ENCODE measurements at regions not wholly inside any gene's neighbourhood (a gene's known extent, or its start where the extent isn't known, plus 50 kb on each side); places are given as distances from the start of the nearest gene placed in this dataset.
A peak's percentile ranks its signal among the peaks of the same experiment; 100 is the strongest.

DNA sequence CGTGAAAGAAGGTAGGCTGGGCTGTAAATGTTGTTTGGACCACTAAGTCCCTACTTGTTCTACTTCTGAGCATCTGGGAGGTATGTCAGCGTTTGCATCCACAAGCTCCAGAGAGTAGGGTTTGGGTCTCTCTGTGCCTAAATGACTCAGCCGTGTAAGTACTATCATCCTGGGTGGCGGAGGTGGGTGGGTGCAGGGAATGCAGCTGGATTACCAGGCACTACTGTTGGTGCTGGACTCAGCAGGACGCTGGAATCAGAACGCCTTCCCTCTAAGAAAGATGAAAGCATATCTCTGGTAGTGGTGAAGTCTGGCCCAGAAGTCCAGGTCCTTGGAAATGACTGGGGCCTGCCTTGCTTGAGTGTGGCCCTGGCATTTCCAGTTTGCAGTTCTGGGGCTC is 289.7 kb downstream of the PCNX1 start:
- Histone ChIP-seq H3K79me2 (ENCODE audit: low read depth) (no peaks in the 10 kb centered on the region), H3K27me3 (ENCODE audit: insufficient read depth, low read depth) (no peaks in the 10 kb centered on the region), H4K20me1 (ENCODE audit: insufficient read depth) (no peaks in the 10 kb centered on the region), H3K27ac (no peak overlapping the region), H3K9me2 (ENCODE audit: insufficient read depth) (no peaks in the 10 kb centered on the region), H3F3A (ENCODE audit: insufficient read depth, low read depth) (no peaks in the 10 kb centered on the region), H3K4me3 (no peak overlapping the region), H3K4me1 (replicated peaks; ENCODE audit: insufficient read depth) (peaks cover 9% of the 10 kb centered on the region; the same call in 1 of the 2 replicates), H2AFZ (no peak overlapping the region), H3K36me3 (ENCODE audit: low read depth) (no peaks in the 10 kb centered on the region), H3K9me3 (ENCODE audit: insufficient read depth, low read depth) (no peaks in the 10 kb centered on the region; the same call in 1 of the 2 replicates), H3K4me2 (no peak overlapping the region)
- no TSS peak for BruUV-seq (replicated peaks)
- TF ChIP-seq, protein P1, sequence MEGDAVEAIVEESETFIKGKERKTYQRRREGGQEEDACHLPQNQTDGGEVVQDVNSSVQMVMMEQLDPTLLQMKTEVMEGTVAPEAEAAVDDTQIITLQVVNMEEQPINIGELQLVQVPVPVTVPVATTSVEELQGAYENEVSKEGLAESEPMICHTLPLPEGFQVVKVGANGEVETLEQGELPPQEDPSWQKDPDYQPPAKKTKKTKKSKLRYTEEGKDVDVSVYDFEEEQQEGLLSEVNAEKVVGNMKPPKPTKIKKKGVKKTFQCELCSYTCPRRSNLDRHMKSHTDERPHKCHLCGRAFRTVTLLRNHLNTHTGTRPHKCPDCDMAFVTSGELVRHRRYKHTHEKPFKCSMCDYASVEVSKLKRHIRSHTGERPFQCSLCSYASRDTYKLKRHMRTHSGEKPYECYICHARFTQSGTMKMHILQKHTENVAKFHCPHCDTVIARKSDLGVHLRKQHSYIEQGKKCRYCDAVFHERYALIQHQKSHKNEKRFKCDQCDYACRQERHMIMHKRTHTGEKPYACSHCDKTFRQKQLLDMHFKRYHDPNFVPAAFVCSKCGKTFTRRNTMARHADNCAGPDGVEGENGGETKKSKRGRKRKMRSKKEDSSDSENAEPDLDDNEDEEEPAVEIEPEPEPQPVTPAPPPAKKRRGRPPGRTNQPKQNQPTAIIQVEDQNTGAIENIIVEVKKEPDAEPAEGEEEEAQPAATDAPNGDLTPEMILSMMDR (conservative IDR thresholded peaks at IDR 0.05): no peak
- TF ChIP-seq EZH2 (IDR thresholded peaks at IDR 0.05; ENCODE audit: low read depth): no peak
- ChIA-PET POLR2A (ENCODE audit: unreplicated experiment) (no interaction called here), CTCF (interaction anchor here (0.6 kb wide), 1 partner anchor 94 kb away, joined by 3 read pairs; no protein-coding TSS in a partner anchor)
- intact Hi-C loops (cut with micrococcal nuclease; ENCODE audit: unreplicated experiment): no loop called here
- DNase-seq: no peak

DNA sequence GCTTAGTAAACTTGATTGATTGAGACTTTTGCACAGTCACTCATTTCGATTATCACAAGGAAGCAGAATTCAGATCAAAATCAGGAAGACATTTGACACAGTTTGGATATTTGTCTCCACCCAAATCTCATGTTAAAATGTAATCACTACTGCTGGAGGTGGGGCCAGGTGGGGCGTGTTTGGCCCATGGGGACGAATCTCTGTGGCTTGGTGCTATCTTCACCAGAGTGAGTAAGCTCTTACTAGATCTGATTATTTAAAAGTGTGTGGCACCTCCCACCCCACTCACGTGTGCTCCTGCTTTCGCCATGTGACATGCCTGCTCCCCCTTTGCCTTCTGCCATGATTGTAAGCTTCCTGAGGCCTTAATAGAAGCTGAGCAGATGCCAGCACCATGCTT is 291.4 kb downstream of the PCNX1 start:
- Histone ChIP-seq H3K4me3 (no peak overlapping the region), H3K27ac (no peak overlapping the region), H3K79me2 (ENCODE audit: low read depth) (no peaks in the 10 kb centered on the region), H3K9me3 (ENCODE audit: insufficient read depth, low read depth) (no peaks in the 10 kb centered on the region; the same call in 1 of the 2 replicates), H2AFZ (no peak overlapping the region), H4K20me1 (ENCODE audit: insufficient read depth) (no peaks in the 10 kb centered on the region), H3F3A (ENCODE audit: insufficient read depth, low read depth) (no peaks in the 10 kb centered on the region), H3K36me3 (ENCODE audit: low read depth) (no peaks in the 10 kb centered on the region), H3K4me2 (no peak overlapping the region), H3K9me2 (ENCODE audit: insufficient read depth) (no peaks in the 10 kb centered on the region), H3K4me1 (replicated peaks; ENCODE audit: insufficient read depth) (peaks cover 9% of the 10 kb centered on the region; the same call in 1 of the 2 replicates), H3K27me3 (ENCODE audit: insufficient read depth, low read depth) (no peaks in the 10 kb centered on the region)
- TF ChIP-seq, protein P1 (conservative IDR thresholded peaks at IDR 0.05): no peak
- no peak for TF ChIP-seq EZH2 (IDR thresholded peaks at IDR 0.05; ENCODE audit: low read depth)
- POLR2A ChIA-PET (ENCODE audit: unreplicated experiment): interaction anchor here (0.6 kb wide), 1 partner anchor 573 kb away, joined by 5 read pairs; no protein-coding TSS in a partner anchor
- peak in 1 of 2 experiments; percentile 40 for DNase-seq
- BruUV-seq (replicated peaks): no TSS peak
- CTCF ChIA-PET: no interaction called here
- intact Hi-C loops (cut with micrococcal nuclease; ENCODE audit: unreplicated experiment): no loop called here

DNA sequence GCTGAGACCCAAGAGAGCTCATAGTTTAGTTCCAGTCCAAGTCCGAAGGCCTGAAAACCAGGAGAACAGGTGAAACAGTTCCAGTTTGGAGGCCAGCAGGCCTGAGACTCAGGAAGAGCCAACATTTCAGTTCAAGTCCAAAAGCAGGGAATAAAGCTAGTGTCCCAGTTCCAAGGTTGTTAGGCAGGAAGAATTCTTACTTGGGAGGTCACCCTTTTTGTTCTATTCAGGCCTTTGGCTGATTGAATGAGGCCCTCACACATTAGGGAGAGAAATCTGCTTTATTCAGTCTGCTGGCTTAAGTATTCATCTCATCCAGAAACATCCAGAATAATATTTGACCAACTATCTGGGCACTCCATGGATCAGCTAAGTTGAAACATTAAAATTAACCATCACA is 294.6 kb downstream of the PCNX1 start:
- Histone ChIP-seq H3K36me3 (ENCODE audit: low read depth) (no peaks in the 10 kb centered on the region), H3F3A (ENCODE audit: insufficient read depth, low read depth) (peaks cover 4% of the 10 kb centered on the region), H3K79me2 (ENCODE audit: low read depth) (no peaks in the 10 kb centered on the region), H2AFZ (no peak overlapping the region), H3K4me2 (no peak overlapping the region), H3K9me2 (ENCODE audit: insufficient read depth) (no peaks in the 10 kb centered on the region), H3K27ac (no peak overlapping the region), H3K27me3 (ENCODE audit: insufficient read depth, low read depth) (no peaks in the 10 kb centered on the region), H3K9me3 (ENCODE audit: insufficient read depth, low read depth) (no peaks in the 10 kb centered on the region; the same call in 1 of the 2 replicates), H3K4me3 (no peak overlapping the region), H3K4me1 (replicated peaks; ENCODE audit: insufficient read depth) (peaks cover 20% of the 10 kb centered on the region), H4K20me1 (ENCODE audit: insufficient read depth) (no peaks in the 10 kb centered on the region)
- TF ChIP-seq EZH2 (IDR thresholded peaks at IDR 0.05; ENCODE audit: low read depth): no peak
- TF ChIP-seq, protein P1 (conservative IDR thresholded peaks at IDR 0.05): no peak
- BruUV-seq (replicated peaks): no TSS peak
- DNase-seq: no peak
- ChIA-PET CTCF (interaction anchor here (0.6 kb wide), 1 partner anchor 8 kb away, joined by 3 read pairs; no protein-coding TSS in a partner anchor), POLR2A (ENCODE audit: unreplicated experiment) (no interaction called here)
- intact Hi-C loops (cut with micrococcal nuclease; ENCODE audit: unreplicated experiment): no loop called here

All from PC-9 (cell line).